ENCODE measurements at regions not wholly inside any gene's neighbourhood (a gene's known extent, or its start where the extent isn't known, plus 50 kb on each side); places are given as distances from the start of the nearest gene placed in this dataset.

DNA sequence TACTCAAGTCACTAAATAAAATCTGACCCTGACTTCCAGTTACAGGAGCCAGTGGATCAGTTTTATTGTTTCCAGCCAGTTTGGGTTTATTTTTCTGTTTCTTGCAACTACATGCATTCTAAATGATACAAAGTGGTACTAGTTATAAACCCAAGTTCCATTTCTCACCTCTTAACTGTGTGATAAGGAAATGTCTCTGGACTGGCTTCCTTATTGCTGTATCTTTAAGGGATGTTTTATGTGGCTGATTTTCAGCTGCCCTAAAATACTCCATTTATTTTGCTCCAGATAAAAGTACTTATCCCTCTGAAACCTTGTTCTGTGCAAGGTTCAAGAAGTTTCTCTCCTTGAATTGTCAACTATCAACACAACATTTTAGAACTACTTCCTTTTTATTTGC lies 107.9 kb upstream of the DLX2 start:
- TF ChIP-seq, protein P1, sequence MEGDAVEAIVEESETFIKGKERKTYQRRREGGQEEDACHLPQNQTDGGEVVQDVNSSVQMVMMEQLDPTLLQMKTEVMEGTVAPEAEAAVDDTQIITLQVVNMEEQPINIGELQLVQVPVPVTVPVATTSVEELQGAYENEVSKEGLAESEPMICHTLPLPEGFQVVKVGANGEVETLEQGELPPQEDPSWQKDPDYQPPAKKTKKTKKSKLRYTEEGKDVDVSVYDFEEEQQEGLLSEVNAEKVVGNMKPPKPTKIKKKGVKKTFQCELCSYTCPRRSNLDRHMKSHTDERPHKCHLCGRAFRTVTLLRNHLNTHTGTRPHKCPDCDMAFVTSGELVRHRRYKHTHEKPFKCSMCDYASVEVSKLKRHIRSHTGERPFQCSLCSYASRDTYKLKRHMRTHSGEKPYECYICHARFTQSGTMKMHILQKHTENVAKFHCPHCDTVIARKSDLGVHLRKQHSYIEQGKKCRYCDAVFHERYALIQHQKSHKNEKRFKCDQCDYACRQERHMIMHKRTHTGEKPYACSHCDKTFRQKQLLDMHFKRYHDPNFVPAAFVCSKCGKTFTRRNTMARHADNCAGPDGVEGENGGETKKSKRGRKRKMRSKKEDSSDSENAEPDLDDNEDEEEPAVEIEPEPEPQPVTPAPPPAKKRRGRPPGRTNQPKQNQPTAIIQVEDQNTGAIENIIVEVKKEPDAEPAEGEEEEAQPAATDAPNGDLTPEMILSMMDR (IDR thresholded peaks at IDR 0.05 in 8 of 11, conservative IDR thresholded peaks at IDR 0.05 in 3 of 11): no peak
- TF ChIP-seq POLR2A (IDR thresholded peaks at IDR 0.05): no peak

All from spleen (tissue), 7 donors.